K562 (cell line): ENCODE measurements at regions not wholly inside any gene's neighbourhood (a gene's known extent, or its start where the extent isn't known, plus 50 kb on each side); places are given as distances from the start of the nearest gene placed in this dataset.

ENCODE experiments used
- ATAC-seq: fragments of 200-7000 bp; cut with Tn5 transposase; 3 replicates; pipeline ENCODE4 v1.9.1; 2020; ENCODE audit warnings: moderate library complexity
- BruUV-seq: library from RNA; stranded (reverse); fragments of 400-500 nt; replicated peaks from 2 replicates; lab custom pipeline; 2021; lab: Mats Ljungman, UMichigan
- CTCF ChIA-PET: fragments of 300-600 bp; formaldehyde crosslinking; extraction: SDS; loops from one replicate; lab custom pipeline; 2021; ENCODE audit warnings: low intra/inter-chr PET ratio; lab: Yijun Ruan, JAX
- POLR2A ChIA-PET: fragments of 300-600, 350-650 bp; sonication (Branson Sonifier 250); formaldehyde crosslinking; extraction: SDS; loops from one replicate; lab custom pipeline; 2021; ENCODE audit warnings: antibody characterized with exemption, inconsistent platforms; lab: Yijun Ruan, JAX
- DNase-seq, 4 experiments: peaks; one replicate each; pipeline versions ENCODE4 v3.0.0 to v3.0.0-alpha.2; 2011 to 2018; ENCODE audit warnings: low spot score in 3 of 4, mixed read lengths in 3 of 4; ENCODE audit errors: extremely low read depth in 1 of 4
- FAIRE-seq: peaks from 2 replicates; lab custom pipeline; 2011; peaks lifted over from hg19 to GRCh38; lab: Jason Lieb, UNC
- H2AFZ ChIP-seq: 2 replicates; pipeline ENCODE4 v1.6.0; 2011; ENCODE audit warnings: low read depth, low read length, control low read depth, inconsistent platforms
- H3K27ac ChIP-seq: fragments of 200-600 bp; 3 replicates; pipeline ENCODE4 v1.8.0; 2011; ENCODE audit warnings: low read depth, mild to moderate bottlenecking, control low read depth, inconsistent platforms, low read length, moderate library complexity, mixed read lengths; ENCODE audit errors: extremely low read depth
- H3K27me3 ChIP-seq, 2 experiments: fragments of 300-600 bp in 1 of 2; 2 replicates in 1 of 2; 3 replicates in 1 of 2; pipeline versions ENCODE4 v1.6.0 to v1.8.0; 2011; ENCODE audit warnings: inconsistent platforms in 2 of 2, low read length in 2 of 2, mild to moderate bottlenecking in 1 of 2, mixed read lengths in 1 of 2, moderate library complexity in 1 of 2; ENCODE audit not compliant: control insufficient read depth in 2 of 2, insufficient read depth in 2 of 2
- H3K36me3 ChIP-seq: fragments of 300-600 bp; 3 replicates; pipeline ENCODE4 v1.8.0; 2011; ENCODE audit warnings: mild to moderate bottlenecking, low read length, inconsistent platforms; ENCODE audit not compliant: control insufficient read depth, insufficient read depth
- H3K4me1 ChIP-seq, 2 experiments: fragments of 200-600 bp in 1 of 2; replicated peaks in 1 of 2; 2 replicates in 1 of 2; 3 replicates in 1 of 2; pipeline versions ENCODE4 v1.5.1 to v1.8.0; 2011; ENCODE audit warnings: inconsistent platforms in 2 of 2, low read length in 2 of 2, mild to moderate bottlenecking in 1 of 2, mixed read lengths in 1 of 2, moderate library complexity in 1 of 2; ENCODE audit not compliant: control insufficient read depth in 2 of 2, insufficient read depth in 2 of 2
- H3K4me2 ChIP-seq: 2 replicates; pipeline ENCODE4 v1.6.1; 2011; ENCODE audit warnings: low read length, control low read depth, inconsistent platforms, mixed read lengths; ENCODE audit not compliant: insufficient read depth
- H3K4me3 ChIP-seq: fragments of 200-600 bp; sonication (generic), shearing (Covaris generic); 2 replicates; pipeline ENCODE4 v1.5.1; 2016; ENCODE audit warnings: control low read depth, inconsistent platforms
- H3K79me2 ChIP-seq: fragments of 200-600 bp; 3 replicates; pipeline ENCODE4 v1.8.0; 2011; ENCODE audit warnings: low read length, inconsistent platforms; ENCODE audit not compliant: control insufficient read depth, insufficient read depth
- H3K9ac ChIP-seq, 2 experiments: 2 replicates each; pipeline versions ENCODE4 v1.6.0 to v1.6.1; 2011; ENCODE audit warnings: low read depth in 2 of 2, low read length in 2 of 2, control low read depth in 1 of 2, inconsistent platforms in 1 of 2, mild to moderate bottlenecking in 1 of 2, mixed read lengths in 1 of 2; ENCODE audit not compliant: insufficient read depth in 1 of 2
- H3K9me1 ChIP-seq: one replicate; pipeline ENCODE4 v1.6.0; 2011; ENCODE audit warnings: inconsistent platforms, mild to moderate bottlenecking, low read length, moderate library complexity; ENCODE audit not compliant: control insufficient read depth, insufficient read depth
- H3K9me3 ChIP-seq: replicated peaks from 2 replicates; pipeline ENCODE4 v1.5.1; 2011; ENCODE audit warnings: low read depth, low read length, inconsistent platforms; ENCODE audit not compliant: control insufficient read depth, insufficient read depth
- H4K20me1 ChIP-seq: replicated peaks from 2 replicates; pipeline ENCODE4 v1.6.1; 2011; ENCODE audit warnings: low read length, inconsistent platforms, mixed read lengths; ENCODE audit not compliant: control insufficient read depth, insufficient read depth
- BRF2 ChIP-seq: IDR thresholded peaks from 3 replicates; pipeline ENCODE4 v1.6.1; 2011; ENCODE audit warnings: borderline replicate concordance, mild to moderate bottlenecking; ENCODE audit not compliant: insufficient read length, insufficient read depth
- CBX3 ChIP-seq, 2 experiments: IDR thresholded peaks; 1 replicate in 1 of 2; 2 replicates in 1 of 2; pipeline ENCODE4 v1.6.1; 2012; ENCODE audit warnings: inconsistent platforms in 2 of 2, low read length in 2 of 2, borderline replicate concordance in 1 of 2, control low read depth in 1 of 2
- KAT7 ChIP-seq: sonication (generic); formaldehyde crosslinking; IDR thresholded peaks from 2 replicates; pipeline ENCODE4 v1.8.0; 2022; ENCODE audit warnings: missing genetic modification reagents, mild to moderate bottlenecking, borderline replicate concordance
- ZNF407 ChIP-seq: fragments of 450-650 bp; IDR thresholded peaks from 2 replicates; pipeline ENCODE4 v1.6.1; 2016; ENCODE audit warnings: low read depth
- WGBS: fragments of 100-300 bp; shearing (Covaris generic); methylation state at CpG from one replicate; pipeline ENCODE4 v1.1.6; 2016; ENCODE audit warnings: low coverage, mixed read lengths; ENCODE audit not compliant: insufficient coverage; ENCODE audit errors: missing lambda C conversion rate; 5-methylcytosine and 5-hydroxymethylcytosine counted together
- in situ Hi-C: fragments of 300-500 bp; cut with MboI; formaldehyde crosslinking; loops from 4 replicates; pipeline ENCODE4 v1.15.0; 2018; ENCODE audit warnings: inconsistent platforms, mixed read lengths
- intact Hi-C: fragments of 100-400 bp; cut with micrococcal nuclease; formaldehyde crosslinking; loops from 2 replicates; pipeline ENCODE4 v1.14.2; 2022
- TF ChIP-seq, protein P1 (sequence below): fragments of 450-650 bp; formaldehyde crosslinking; conservative IDR thresholded peaks from 2 replicates; pipeline ENCODE4 v1.4.0; 2022; ENCODE audit warnings: mild to moderate bottlenecking, missing genetic modification characterization
- TF ChIP-seq, protein P2 (sequence below): fragments of 150-350 bp; IDR thresholded peaks from 2 replicates; pipeline ENCODE4 v1.6.1; 2014; ENCODE audit warnings: low read depth, mild to moderate bottlenecking, low read length, borderline replicate concordance

- H3K36me3 ChIP-seq = no peaks in the 10 kb centered on the region
- no peak for ATAC-seq
- in situ Hi-C loops (no loop called here), intact Hi-C loops (no loop called here)
- H4K20me1 ChIP-seq = no peaks in the 10 kb centered on the region
- 14% methylated on average over 2 of the region's 2 CpGs for WGBS
- H2AFZ ChIP-seq = no peak overlapping the region
- H3K4me3 ChIP-seq = no peak overlapping the region
- no peaks in the 10 kb centered on the region for H3K4me1 ChIP-seq
- no peak overlapping the region for H3K27ac ChIP-seq
- H3K9me3 ChIP-seq = no peaks in the 10 kb centered on the region
- H3K79me2 ChIP-seq = no peaks in the 10 kb centered on the region
- no peak for FAIRE-seq
- ChIA-PET CTCF (no interaction called here), POLR2A (no interaction called here)
- BruUV-seq = no TSS peak
- H3K9ac ChIP-seq = no peak overlapping the region
- no peaks in the 10 kb centered on the region for H3K27me3 ChIP-seq
- H3K9me1 ChIP-seq = no peaks in the 10 kb centered on the region
- H3K4me2 ChIP-seq = no peak overlapping the region
- DNase-seq = no peak
- no peak for TF ChIP-seq CBX3 (IDR thresholded peaks at IDR 0.05; ENCODE audit: borderline replicate concordance in 1 of 2, low read length in 2 of 2)
- TF ChIP-seq, protein P1, sequence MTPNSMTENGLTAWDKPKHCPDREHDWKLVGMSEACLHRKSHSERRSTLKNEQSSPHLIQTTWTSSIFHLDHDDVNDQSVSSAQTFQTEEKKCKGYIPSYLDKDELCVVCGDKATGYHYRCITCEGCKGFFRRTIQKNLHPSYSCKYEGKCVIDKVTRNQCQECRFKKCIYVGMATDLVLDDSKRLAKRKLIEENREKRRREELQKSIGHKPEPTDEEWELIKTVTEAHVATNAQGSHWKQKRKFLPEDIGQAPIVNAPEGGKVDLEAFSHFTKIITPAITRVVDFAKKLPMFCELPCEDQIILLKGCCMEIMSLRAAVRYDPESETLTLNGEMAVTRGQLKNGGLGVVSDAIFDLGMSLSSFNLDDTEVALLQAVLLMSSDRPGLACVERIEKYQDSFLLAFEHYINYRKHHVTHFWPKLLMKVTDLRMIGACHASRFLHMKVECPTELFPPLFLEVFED = no peak
- TF ChIP-seq BRF2 = no peak
- no peak for TF ChIP-seq KAT7 (CRISPR knock-in tag)
- no peak for TF ChIP-seq ZNF407
- TF ChIP-seq, protein P2, sequence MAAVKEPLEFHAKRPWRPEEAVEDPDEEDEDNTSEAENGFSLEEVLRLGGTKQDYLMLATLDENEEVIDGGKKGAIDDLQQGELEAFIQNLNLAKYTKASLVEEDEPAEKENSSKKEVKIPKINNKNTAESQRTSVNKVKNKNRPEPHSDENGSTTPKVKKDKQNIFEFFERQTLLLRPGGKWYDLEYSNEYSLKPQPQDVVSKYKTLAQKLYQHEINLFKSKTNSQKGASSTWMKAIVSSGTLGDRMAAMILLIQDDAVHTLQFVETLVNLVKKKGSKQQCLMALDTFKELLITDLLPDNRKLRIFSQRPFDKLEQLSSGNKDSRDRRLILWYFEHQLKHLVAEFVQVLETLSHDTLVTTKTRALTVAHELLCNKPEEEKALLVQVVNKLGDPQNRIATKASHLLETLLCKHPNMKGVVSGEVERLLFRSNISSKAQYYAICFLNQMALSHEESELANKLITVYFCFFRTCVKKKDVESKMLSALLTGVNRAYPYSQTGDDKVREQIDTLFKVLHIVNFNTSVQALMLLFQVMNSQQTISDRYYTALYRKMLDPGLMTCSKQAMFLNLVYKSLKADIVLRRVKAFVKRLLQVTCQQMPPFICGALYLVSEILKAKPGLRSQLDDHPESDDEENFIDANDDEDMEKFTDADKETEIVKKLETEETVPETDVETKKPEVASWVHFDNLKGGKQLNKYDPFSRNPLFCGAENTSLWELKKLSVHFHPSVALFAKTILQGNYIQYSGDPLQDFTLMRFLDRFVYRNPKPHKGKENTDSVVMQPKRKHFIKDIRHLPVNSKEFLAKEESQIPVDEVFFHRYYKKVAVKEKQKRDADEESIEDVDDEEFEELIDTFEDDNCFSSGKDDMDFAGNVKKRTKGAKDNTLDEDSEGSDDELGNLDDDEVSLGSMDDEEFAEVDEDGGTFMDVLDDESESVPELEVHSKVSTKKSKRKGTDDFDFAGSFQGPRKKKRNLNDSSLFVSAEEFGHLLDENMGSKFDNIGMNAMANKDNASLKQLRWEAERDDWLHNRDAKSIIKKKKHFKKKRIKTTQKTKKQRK = no peak
Observed at GRCh38 chr5:104344809-104345208, 782.2 kb upstream of the NUDT12 start.
